DMS53 (cell line): ENCODE measurements at regions not wholly inside any gene's neighbourhood (a gene's known extent, or its start where the extent isn't known, plus 50 kb on each side); places are given as distances from the start of the nearest gene placed in this dataset.
"Not testable (repeated sequence)": the region's sequence is repeated elsewhere in the genome, so short reads cannot be mapped to it uniquely, and the experiment has no call there.

ENCODE experiments used
- DNase-seq: peaks from one replicate; lab custom pipeline; 2025; lab: John Stamatoyannopoulos, UW

DNA sequence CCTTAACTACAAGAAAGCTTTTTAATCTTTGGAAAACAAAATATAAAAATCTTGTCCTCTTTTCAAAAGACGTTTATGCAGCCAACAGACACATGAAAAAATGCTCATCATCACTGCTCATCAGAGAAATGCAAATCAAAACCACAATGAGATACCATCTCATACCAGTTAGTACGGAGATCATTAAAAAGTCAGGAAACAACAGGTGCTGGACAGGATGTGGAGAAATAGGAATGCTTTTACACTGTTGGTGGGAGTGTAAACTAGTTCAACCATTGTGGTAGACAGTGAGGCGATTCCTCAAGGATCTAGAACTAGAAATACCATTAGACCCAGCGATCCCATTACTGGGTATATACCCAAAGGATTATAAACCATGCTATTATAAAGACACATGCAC, 1255.0 kb downstream of the ROBO1 start:
- not testable (repeated sequence) for DNase-seq

- DNase-seq, result no peak
These were observed 1251.4 kb downstream of the ROBO1 start for GRCh38 chr3:78516437-78516836.

GRCh38 chr3:78516937-78517336, 1250.9 kb downstream of the ROBO1 start:
- DNase-seq, result no peak

DNA sequence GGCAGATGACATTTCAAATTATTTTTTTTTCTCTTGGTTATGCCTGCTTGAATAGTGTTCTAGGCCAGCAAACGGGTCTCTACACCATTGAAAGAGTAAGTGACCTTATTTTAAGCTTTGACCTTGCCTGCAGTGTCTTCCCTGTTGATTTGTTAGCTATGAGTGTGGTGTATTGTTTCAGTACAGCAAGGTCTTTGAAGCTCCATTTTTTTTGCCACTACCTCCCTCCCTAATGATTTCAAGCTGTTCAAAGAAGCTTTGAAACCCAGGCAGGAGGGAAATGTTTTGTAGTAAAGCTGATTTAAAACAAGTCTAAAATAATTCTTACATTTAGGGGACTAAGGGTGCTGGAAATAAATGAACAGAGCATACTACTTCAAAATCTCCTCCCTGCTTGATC, 1249.8 kb downstream of the ROBO1 start:
- DNase-seq, result no peak

- no peak for DNase-seq
These were observed 1248.5 kb downstream of the ROBO1 start for GRCh38 chr3:78519281-78519680.

GRCh38 chr3:78529601-78530000, 1238.2 kb downstream of the ROBO1 start:
- no peak for DNase-seq

- DNase-seq, result no peak
These were observed 1227.3 kb downstream of the ROBO1 start for GRCh38 chr3:78540485-78540884.

- no peak for DNase-seq
These were observed 1222.0 kb downstream of the ROBO1 start for GRCh38 chr3:78545827-78546226.
